B cell (primary cell): ENCODE measurements at regions not wholly inside any gene's neighbourhood (a gene's known extent, or its start where the extent isn't known, plus 50 kb on each side); places are given as distances from the start of the nearest gene placed in this dataset.

ENCODE experiments used
- ATAC-seq: fragments of 200-7000 bp; cut with Tn5 transposase; one replicate; pipeline ENCODE4 v1.10.0; 2021; ENCODE audit warnings: low read depth, mild to moderate bottlenecking, moderate number of reproducible peaks, moderate library complexity
- CTCF ChIA-PET: fragments of 350-600 bp; sonication (Branson Sonifier 250); formaldehyde crosslinking; loops from one replicate; lab custom pipeline; 2021; ENCODE audit warnings: antibody characterized with exemption, inconsistent platforms; lab: Charles Lee
- POLR2A ChIA-PET: fragments of 350-600 bp; sonication (Branson Sonifier 250); formaldehyde crosslinking; loops from one replicate; lab custom pipeline; 2021; ENCODE audit warnings: antibody characterized with exemption; lab: Charles Lee
- DNase-seq: peaks from one replicate; pipeline ENCODE4 v3.0.0; 2013
- H2AFZ ChIP-seq: 2 replicates; pipeline ENCODE4 v1.6.1; 2012; ENCODE audit warnings: mild to moderate bottlenecking, low read depth, low read length; ENCODE audit not compliant: insufficient read depth, poor library complexity, severe bottlenecking
- H3K27ac ChIP-seq, 2 donors: 1 replicate in 1 of 2; 2 replicates in 1 of 2; pipeline ENCODE4 v1.5.1; 2012 to 2013; ENCODE audit warnings: low read length in 2 of 2, mild to moderate bottlenecking in 2 of 2, moderate library complexity in 1 of 2
- H3K27me3 ChIP-seq, 4 experiments: fragments of 200-600 bp in 1 of 4; sonication (generic) in 1 of 4; replicated peaks in 1 of 4; 1 replicate in 2 of 4; 2 replicates in 2 of 4; pipeline versions ENCODE4 v1.6.1 to v1.7.0; 2013 to 2016; ENCODE audit warnings: low read length in 3 of 4, mild to moderate bottlenecking in 2 of 4, mixed read lengths in 1 of 4, moderate library complexity in 1 of 4; ENCODE audit not compliant: insufficient read depth in 4 of 4, control insufficient read depth in 3 of 4; ENCODE audit errors: control extremely low read depth in 1 of 4
- H3K36me3 ChIP-seq, 2 experiments: replicated peaks in 1 of 2; 1 replicate in 1 of 2; 2 replicates in 1 of 2; pipeline versions ENCODE4 v1.6.1 to v1.7.1; 2013; ENCODE audit warnings: low read length in 1 of 2; ENCODE audit not compliant: insufficient read depth in 2 of 2, control insufficient read depth in 1 of 2; ENCODE audit errors: control extremely low read depth in 1 of 2, extremely low read depth in 1 of 2
- H3K4me1 ChIP-seq, 2 donors: fragments of 200-600 bp in 1 of 2; sonication (generic) in 1 of 2; 1 replicate in 1 of 2; 2 replicates in 1 of 2; pipeline versions ENCODE4 v1.5.1 to v1.6.1; 2013 to 2017; ENCODE audit warnings: low read length in 2 of 2; ENCODE audit not compliant: control insufficient read depth in 2 of 2, insufficient read depth in 2 of 2
- H3K4me2 ChIP-seq: replicated peaks from 2 replicates; pipeline ENCODE3; 2012; ENCODE audit warnings: mild to moderate bottlenecking, low read depth, low read length; ENCODE audit not compliant: poor library complexity, severe bottlenecking
- H3K4me3 ChIP-seq, 5 experiments: fragments of 200-600 bp in 1 of 5; sonication (generic) in 1 of 5; 1 replicate in 3 of 5; 2 replicates in 2 of 5; pipeline versions ENCODE4 v1.5.1 to v1.7.0; 2011 to 2016; ENCODE audit warnings: low read length in 4 of 5, mild to moderate bottlenecking in 4 of 5, low read depth in 2 of 5, control low read depth in 1 of 5, moderate library complexity in 1 of 5; ENCODE audit not compliant: insufficient read depth in 1 of 5; ENCODE audit errors: control extremely low read depth in 1 of 5, extremely low read depth in 1 of 5
- H3K79me2 ChIP-seq: fragments of 200-600 bp; sonication (generic); one replicate; pipeline ENCODE4 v1.6.0; 2016; ENCODE audit warnings: low read length; ENCODE audit not compliant: control insufficient read depth, insufficient read depth
- H3K9ac ChIP-seq: fragments of 200-600 bp; sonication (generic); 2 replicates; pipeline ENCODE4 v1.6.1; 2017; ENCODE audit warnings: mild to moderate bottlenecking, low read length, moderate library complexity
- H3K9me3 ChIP-seq, 3 donors: one replicate each; pipeline versions ENCODE4 v1.6.1 to v1.7.1; 2013; ENCODE audit warnings: low read length in 2 of 3; ENCODE audit not compliant: control insufficient read depth in 2 of 3, insufficient read depth in 1 of 3; ENCODE audit errors: control extremely low read depth in 1 of 3
- H4K20me1 ChIP-seq: 2 replicates; pipeline ENCODE4 v1.6.0; 2012; ENCODE audit warnings: mild to moderate bottlenecking, low read length; ENCODE audit not compliant: insufficient read depth, control insufficient read depth, poor library complexity, severe bottlenecking
- H3K27ac Mint-ChIP-seq: one replicate; pipeline ENCODE4 v1.8.0; 2021; ENCODE audit warnings: mixed read lengths
- H3K27me3 Mint-ChIP-seq: one replicate; pipeline ENCODE4 v1.8.0; 2021; ENCODE audit warnings: mixed read lengths
- H3K4me1 Mint-ChIP-seq: one replicate; pipeline ENCODE4 v1.8.0; 2021; ENCODE audit warnings: mixed read lengths
- H3K4me3 Mint-ChIP-seq: one replicate; pipeline ENCODE4 v1.8.0; 2021; ENCODE audit warnings: mixed read lengths
- H3K9me3 Mint-ChIP-seq: one replicate; pipeline ENCODE4 v1.8.0; 2022; ENCODE audit warnings: mixed read lengths; ENCODE audit not compliant: insufficient read depth
- CTCF ChIP-seq: fragments of 200-600 bp; IDR thresholded peaks from one replicate; pipeline ENCODE4 v1.8.0; 2022; ENCODE audit warnings: antibody characterized with exemption, mild to moderate bottlenecking
- EZH2 ChIP-seq: IDR thresholded peaks from 2 replicates; pipeline ENCODE4 v1.6.1; 2012; ENCODE audit warnings: borderline replicate concordance, low read depth, mild to moderate bottlenecking, moderate library complexity, low read length; ENCODE audit not compliant: insufficient read depth, poor library complexity, severe bottlenecking
- WGBS: methylation state at CpG from one replicate; pipeline ENCODE4 v1.1.5; 2013; ENCODE audit warnings: missing lambda C conversion rate; ENCODE audit not compliant: insufficient coverage; 5-methylcytosine and 5-hydroxymethylcytosine counted together
- intact Hi-C: fragments of 100-400 bp; cut with micrococcal nuclease; formaldehyde crosslinking; loops from one replicate; pipeline ENCODE4 v1.10.0; 2022

GRCh38 chr13:99747403-99747710, 224.2 kb downstream of the ZIC5 start:
- no peaks in the 10 kb centered on the region for H3K4me1 ChIP-seq
- H4K20me1 ChIP-seq: no peaks in the 10 kb centered on the region
- CTCF ChIA-PET: no interaction called here
- H3K9me3 ChIP-seq: no peaks in the 10 kb centered on the region
- no peak overlapping the region for H3K4me3 ChIP-seq
- no peaks in the 10 kb centered on the region for H3K9me3 Mint-ChIP-seq
- no peak overlapping the region for H3K4me3 Mint-ChIP-seq
- intact Hi-C loops: no loop called here
- H3K4me1 Mint-ChIP-seq: peaks cover 1% of the 10 kb centered on the region
- no peaks in the 10 kb centered on the region for H3K79me2 ChIP-seq
- no peak for ATAC-seq
- H3K9ac ChIP-seq: no peak overlapping the region
- whole genome bisulfite sequencing: 93% methylated on average over 7 of the region's 7 CpGs
- DNase-seq: no peak
- no peaks in the 10 kb centered on the region for H3K27me3 ChIP-seq
- H3K27ac ChIP-seq: no peak overlapping the region
- POLR2A ChIA-PET: no interaction called here
- no peaks in the 10 kb centered on the region for H3K27me3 Mint-ChIP-seq
- TF ChIP-seq EZH2 (no peak), CTCF (no peak)
- H3K36me3 ChIP-seq: no peaks in the 10 kb centered on the region
- no peak overlapping the region for H3K27ac Mint-ChIP-seq
- H3K4me2 ChIP-seq: no peak overlapping the region
- H2AFZ ChIP-seq: no peak overlapping the region

- Histone ChIP-seq H3K36me3 (no peaks in the 10 kb centered on the region), H3K9ac (no peak overlapping the region), H3K4me2 (no peak overlapping the region), H3K9me3 (no peaks in the 10 kb centered on the region), H2AFZ (no peak overlapping the region), H3K4me3 (no peak overlapping the region), H3K79me2 (no peaks in the 10 kb centered on the region), H4K20me1 (no peaks in the 10 kb centered on the region), H3K4me1 (no peaks in the 10 kb centered on the region), H3K27me3 (no peaks in the 10 kb centered on the region), H3K27ac (no peak overlapping the region)
- Mint-ChIP-seq H3K27ac (no peak overlapping the region), H3K9me3 (no peaks in the 10 kb centered on the region), H3K4me1 (peaks cover 1% of the 10 kb centered on the region), H3K27me3 (no peaks in the 10 kb centered on the region), H3K4me3 (no peak overlapping the region)
- ChIA-PET CTCF (no interaction called here), POLR2A (no interaction called here)
- TF ChIP-seq CTCF (no peak), EZH2 (no peak)
- DNase-seq (no peak), ATAC-seq (no peak)
- 91% methylated on average over 12 of the region's 14 CpGs for WGBS
- intact Hi-C loops: no loop called here
These were observed 224.7 kb downstream of the ZIC5 start for GRCh38 chr13:99746637-99747402.
